ENCODE measurements at regions not wholly inside any gene's neighbourhood (a gene's known extent, or its start where the extent isn't known, plus 50 kb on each side); places are given as distances from the start of the nearest gene placed in this dataset.

- WGBS, 3 donors: 40 to 49% (median 45%) methylated on average over 19 of the region's 19 CpGs
- H3K27ac ChIP-seq: no peak overlapping the region
- ATAC-seq (peak in 2 of 4 donors; percentile 41 to 51), DNase-seq (peak; percentile 54 to 65)
- no peaks in the 10 kb centered on the region for H3K27me3 ChIP-seq (ENCODE audit: insufficient read depth in 3 of 3, low read length in 2 of 3)
- intact Hi-C loops (cut with DNase I): no loop called here
- no peaks in the 10 kb centered on the region for H3K4me1 ChIP-seq
- TF ChIP-seq, protein P1, sequence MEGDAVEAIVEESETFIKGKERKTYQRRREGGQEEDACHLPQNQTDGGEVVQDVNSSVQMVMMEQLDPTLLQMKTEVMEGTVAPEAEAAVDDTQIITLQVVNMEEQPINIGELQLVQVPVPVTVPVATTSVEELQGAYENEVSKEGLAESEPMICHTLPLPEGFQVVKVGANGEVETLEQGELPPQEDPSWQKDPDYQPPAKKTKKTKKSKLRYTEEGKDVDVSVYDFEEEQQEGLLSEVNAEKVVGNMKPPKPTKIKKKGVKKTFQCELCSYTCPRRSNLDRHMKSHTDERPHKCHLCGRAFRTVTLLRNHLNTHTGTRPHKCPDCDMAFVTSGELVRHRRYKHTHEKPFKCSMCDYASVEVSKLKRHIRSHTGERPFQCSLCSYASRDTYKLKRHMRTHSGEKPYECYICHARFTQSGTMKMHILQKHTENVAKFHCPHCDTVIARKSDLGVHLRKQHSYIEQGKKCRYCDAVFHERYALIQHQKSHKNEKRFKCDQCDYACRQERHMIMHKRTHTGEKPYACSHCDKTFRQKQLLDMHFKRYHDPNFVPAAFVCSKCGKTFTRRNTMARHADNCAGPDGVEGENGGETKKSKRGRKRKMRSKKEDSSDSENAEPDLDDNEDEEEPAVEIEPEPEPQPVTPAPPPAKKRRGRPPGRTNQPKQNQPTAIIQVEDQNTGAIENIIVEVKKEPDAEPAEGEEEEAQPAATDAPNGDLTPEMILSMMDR (IDR thresholded peaks at IDR 0.05): no peak
- no peak overlapping the region for H3K4me3 ChIP-seq
- H3K9me3 ChIP-seq: no peaks in the 10 kb centered on the region
- H3K36me3 ChIP-seq (ENCODE audit: insufficient read depth in 1 of 2, low read depth in 1 of 2): no peaks in the 10 kb centered on the region
Observed at GRCh38 chr14:31950764-31951637, 126.1 kb upstream of the ARHGAP5 start.

DNA sequence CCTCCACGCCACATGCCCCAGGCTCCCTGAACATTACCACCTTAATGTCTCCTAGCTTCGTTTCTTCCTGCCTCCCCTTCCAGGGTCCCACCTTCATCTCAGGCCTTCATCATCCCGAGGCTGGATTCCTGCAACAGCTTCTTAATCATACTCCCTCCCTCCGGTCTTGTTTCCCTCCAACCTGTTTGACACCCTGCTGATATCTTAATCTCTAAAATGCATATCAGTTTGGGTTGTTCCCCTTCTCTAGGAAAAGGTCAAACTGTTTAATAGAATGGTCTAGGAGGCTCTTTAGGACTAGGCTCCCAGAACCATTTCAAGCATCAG lies 125.5 kb upstream of the ARHGAP5 start:
- ATAC-seq: no peak
- H3K27ac ChIP-seq: no peak overlapping the region

DNA sequence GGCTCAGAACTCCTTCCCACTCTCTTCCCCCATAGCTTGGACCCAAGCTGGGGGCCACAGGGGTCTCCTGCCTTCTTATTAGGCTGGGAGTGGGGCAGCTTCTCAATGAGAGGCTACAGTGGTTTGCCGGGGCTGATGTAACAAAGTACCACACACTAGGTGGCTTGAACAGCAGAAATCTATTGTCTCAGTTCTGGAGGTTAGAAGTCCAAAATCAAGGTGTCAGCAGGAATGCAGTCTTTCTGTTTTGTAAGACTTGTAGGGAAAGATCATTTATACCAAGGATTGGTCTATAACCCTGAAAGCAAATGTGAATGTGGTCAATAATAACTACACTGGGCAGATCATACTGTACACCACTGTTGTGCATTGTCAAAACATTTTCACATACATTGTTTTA lies 124.5 kb upstream of the ARHGAP5 start:
- TF ChIP-seq, protein P1 (IDR thresholded peaks at IDR 0.05): no peak
- intact Hi-C loops (cut with DNase I): no loop called here
- no peak for ATAC-seq

More for the DNA sequence above, 125.5 kb upstream of the ARHGAP5 start:
- H3K27me3 ChIP-seq (ENCODE audit: insufficient read depth in 3 of 3, low read length in 2 of 3): no peaks in the 10 kb centered on the region
- H3K9me3 ChIP-seq: no peaks in the 10 kb centered on the region
- H3K4me3 ChIP-seq: no peak overlapping the region
- H3K36me3 ChIP-seq (ENCODE audit: insufficient read depth in 1 of 2, low read depth in 1 of 2): no peaks in the 10 kb centered on the region
- WGBS, 3 donors: 79 to 83% (median 80%) methylated on average over 4 of the region's 4 CpGs
- DNase-seq: no peak
- H3K4me1 ChIP-seq: no peaks in the 10 kb centered on the region
- intact Hi-C loops (cut with DNase I): no loop called here
- TF ChIP-seq, protein P1 (IDR thresholded peaks at IDR 0.05): no peak

GRCh38 chr14:31953210-31953609 lies 123.9 kb upstream of the ARHGAP5 start:
- Histone ChIP-seq H3K4me3 (no peak overlapping the region), H3K4me1 (no peaks in the 10 kb centered on the region), H3K36me3 (ENCODE audit: insufficient read depth in 1 of 2, low read depth in 1 of 2) (no peaks in the 10 kb centered on the region), H3K9me3 (no peaks in the 10 kb centered on the region), H3K27ac (no peak overlapping the region), H3K27me3 (ENCODE audit: insufficient read depth in 3 of 3, low read length in 2 of 3) (no peaks in the 10 kb centered on the region)
- ATAC-seq (no peak), DNase-seq (no peak)
- 93 to 95% (median 94%) methylated on average over 6 of the region's 6 CpGs for WGBS, 3 donors
- intact Hi-C loops (cut with DNase I): no loop called here
- TF ChIP-seq, protein P1 (IDR thresholded peaks at IDR 0.05): no peak

More for the DNA sequence above, 124.5 kb upstream of the ARHGAP5 start:
- Histone ChIP-seq H3K4me3 (no peak overlapping the region), H3K27me3 (ENCODE audit: insufficient read depth in 3 of 3, low read length in 2 of 3) (no peaks in the 10 kb centered on the region), H3K36me3 (ENCODE audit: insufficient read depth in 1 of 2, low read depth in 1 of 2) (no peaks in the 10 kb centered on the region), H3K9me3 (no peaks in the 10 kb centered on the region), H3K4me1 (no peaks in the 10 kb centered on the region), H3K27ac (no peak overlapping the region)
- WGBS, 3 donors: 86 to 96% (median 95%) methylated on average over 1 of the region's 1 CpG
- no peak for DNase-seq

DNA sequence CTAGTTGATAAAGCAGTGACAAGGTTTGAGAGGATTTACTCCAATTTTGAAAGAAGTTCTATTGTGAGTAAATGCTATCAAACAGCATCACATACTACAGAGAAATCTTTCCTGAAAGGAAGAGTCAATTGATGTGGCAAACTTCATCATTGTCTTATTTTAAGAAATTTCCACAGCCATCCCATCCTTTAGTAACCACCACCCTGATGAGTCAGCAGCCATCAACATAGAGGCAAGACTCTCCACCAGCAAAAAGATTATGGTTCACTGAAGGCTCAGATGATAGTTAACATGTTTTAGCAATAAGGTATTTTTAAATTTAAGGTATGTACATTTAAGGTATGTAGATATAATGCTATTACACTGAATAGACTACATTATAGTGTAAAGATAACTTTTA lies 122.1 kb upstream of the ARHGAP5 start:
- Histone ChIP-seq H3K27me3 (ENCODE audit: insufficient read depth in 3 of 3, low read length in 2 of 3) (no peaks in the 10 kb centered on the region), H3K4me3 (no peak overlapping the region), H3K27ac (no peak overlapping the region), H3K36me3 (ENCODE audit: insufficient read depth in 1 of 2, low read depth in 1 of 2) (no peaks in the 10 kb centered on the region), H3K9me3 (no peaks in the 10 kb centered on the region), H3K4me1 (no peaks in the 10 kb centered on the region)
- intact Hi-C loops (cut with DNase I): no loop called here
- TF ChIP-seq, protein P1 (IDR thresholded peaks at IDR 0.05): no peak
- DNase-seq: no peak
- no peak for ATAC-seq
